Inflammatory macrophage treated with lipopolysaccharide for 1 hour (primary cell): ENCODE measurements at regions not wholly inside any gene's neighbourhood (a gene's known extent, or its start where the extent isn't known, plus 50 kb on each side); places are given as distances from the start of the nearest gene placed in this dataset.

Experiments
- DNase-seq, 2 donors: peaks; one replicate each; pipeline ENCODE4 v3.0.0-alpha.2; 2020 to 2022

- no peak for DNase-seq
These were observed 1639.6 kb upstream of the TENM4 start for GRCh38 chr11:81080476-81080875.

- no peak for DNase-seq
These were observed 1631.4 kb upstream of the TENM4 start for GRCh38 chr11:81072273-81072672.

- no peak for DNase-seq
These were observed 1630.8 kb upstream of the TENM4 start for GRCh38 chr11:81071606-81072005.

DNA sequence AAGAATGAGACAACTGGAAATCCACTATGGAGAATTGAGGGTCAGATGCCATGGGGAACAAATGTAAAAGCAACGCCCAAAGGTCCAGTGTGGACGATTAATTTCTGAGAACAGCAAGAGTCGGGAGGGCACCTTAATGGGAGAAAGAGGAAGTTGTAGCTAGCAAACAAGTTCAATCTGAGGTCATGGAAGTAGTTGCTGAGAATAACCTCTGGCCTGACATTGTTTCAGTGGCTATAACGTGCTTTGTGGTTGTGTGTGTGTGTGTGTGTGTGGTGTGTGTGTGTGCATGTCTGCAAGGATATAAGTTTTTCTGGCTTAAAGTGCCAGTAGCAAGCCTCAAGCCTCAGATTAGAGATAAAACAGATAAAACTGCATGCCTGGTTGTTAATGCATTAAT lies 1630.1 kb upstream of the TENM4 start:
- no peak for DNase-seq

- no peak for DNase-seq
These were observed 1618.5 kb upstream of the TENM4 start for GRCh38 chr11:81059356-81059755.

- DNase-seq: no peak
These were observed 1611.7 kb upstream of the TENM4 start for GRCh38 chr11:81052344-81053158.

- DNase-seq: no peak
These were observed 1599.2 kb upstream of the TENM4 start for GRCh38 chr11:81039916-81040524.

- no peak for DNase-seq
These were observed 1595.5 kb upstream of the TENM4 start for GRCh38 chr11:81036168-81036870.

DNA sequence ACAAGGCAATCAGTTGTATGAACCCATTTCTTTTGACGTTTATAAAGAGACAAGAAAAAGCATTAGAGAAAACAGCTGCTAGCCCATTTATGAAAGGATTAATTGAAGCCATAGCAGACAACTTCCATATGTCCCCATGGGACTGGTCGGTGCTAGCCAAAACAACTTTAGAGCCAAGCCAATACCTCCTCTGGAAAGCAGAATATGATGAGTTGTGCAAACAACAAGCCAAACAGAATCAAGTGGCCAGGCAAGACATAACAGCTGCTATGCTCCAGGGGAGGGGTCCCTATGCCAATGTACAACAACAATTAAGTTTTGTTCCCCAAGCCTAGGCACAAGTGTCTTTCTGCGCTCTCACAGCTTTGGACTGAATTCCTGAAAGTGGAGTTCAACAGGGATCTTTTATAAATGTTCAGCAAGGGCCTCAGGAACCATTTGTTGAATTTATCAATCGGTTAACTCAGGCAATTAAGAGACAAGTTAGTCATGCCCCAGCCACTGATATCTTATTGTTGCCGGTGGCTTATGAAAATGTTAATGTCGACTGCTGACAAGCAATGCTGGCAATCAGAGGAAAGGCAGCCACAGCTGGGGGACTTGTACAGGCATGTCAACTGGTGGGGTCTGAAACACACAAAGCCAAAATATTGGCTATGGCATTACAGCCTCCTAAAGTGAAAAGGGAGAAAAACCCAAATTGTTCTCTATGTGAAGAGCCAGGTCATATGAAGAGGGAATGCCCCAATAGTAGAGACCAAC lies 1593.1 kb upstream of the TENM4 start:
- no peak for DNase-seq

- DNase-seq: no peak
These were observed 1592.1 kb upstream of the TENM4 start for GRCh38 chr11:81032906-81033305.

- DNase-seq: no peak
These were observed 1589.4 kb upstream of the TENM4 start for GRCh38 chr11:81030186-81030585.

GRCh38 chr11:81026032-81026431 lies 1585.2 kb upstream of the TENM4 start:
- no peak for DNase-seq

DNA sequence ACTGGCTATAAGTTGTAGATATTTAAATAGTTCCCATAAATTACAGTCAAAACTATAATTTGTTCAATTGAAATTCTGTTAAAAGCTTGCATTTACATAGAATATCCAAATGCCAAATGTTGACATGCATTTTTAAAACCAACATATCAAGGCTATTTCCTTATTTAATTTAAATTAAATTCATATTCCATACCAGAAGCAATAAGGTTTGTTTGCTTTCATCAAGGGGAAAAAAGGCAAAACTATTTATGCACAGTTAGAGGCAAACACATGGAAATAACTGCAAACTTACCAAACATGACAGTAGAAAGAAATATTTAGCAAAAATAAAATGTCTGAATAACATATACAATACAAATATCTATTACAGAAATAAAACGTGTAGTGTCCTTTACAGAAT lies 1581.2 kb upstream of the TENM4 start:
- DNase-seq: no peak

DNA sequence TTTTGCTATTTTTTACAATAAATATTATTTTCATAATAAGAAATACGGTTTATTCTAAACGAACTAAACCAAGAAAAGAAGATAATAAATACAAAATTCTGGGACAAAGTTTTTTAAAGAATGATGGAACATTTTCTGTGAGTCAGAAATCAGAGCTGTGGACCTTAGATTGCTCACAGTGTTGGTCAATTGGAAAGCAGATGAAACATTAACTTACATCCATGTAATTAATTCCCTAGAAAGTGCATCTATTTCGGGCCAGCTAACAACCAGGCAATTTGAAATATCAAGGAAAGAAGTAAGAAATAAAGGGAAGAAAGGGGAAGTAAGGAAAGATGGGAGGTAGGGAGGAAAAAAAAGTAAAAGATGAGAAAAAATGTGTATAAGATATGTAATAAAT lies 1569.8 kb upstream of the TENM4 start:
- no peak for DNase-seq

GRCh38 chr11:81007046-81007445 lies 1566.2 kb upstream of the TENM4 start:
- no peak for DNase-seq

DNA sequence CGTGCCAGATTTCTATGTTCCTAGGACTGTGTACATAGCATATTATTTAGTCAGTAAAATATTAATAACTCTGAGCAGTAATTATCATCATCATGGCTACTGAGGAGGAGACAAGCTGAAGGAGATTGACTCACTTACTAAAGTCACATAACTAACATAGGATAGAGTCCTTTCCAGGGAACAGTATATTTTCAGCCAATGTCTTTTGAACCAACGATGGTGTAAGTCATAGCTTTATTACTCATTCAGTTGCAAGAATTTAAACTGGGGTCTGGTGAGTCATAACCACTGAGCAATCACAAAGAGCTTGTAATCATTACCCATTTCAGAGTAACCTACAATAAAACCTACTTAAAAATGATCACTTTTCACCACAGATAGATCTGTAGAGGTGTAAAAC lies 1564.8 kb upstream of the TENM4 start:
- peak in 1 of 2 donors; percentile 5 for DNase-seq

DNA sequence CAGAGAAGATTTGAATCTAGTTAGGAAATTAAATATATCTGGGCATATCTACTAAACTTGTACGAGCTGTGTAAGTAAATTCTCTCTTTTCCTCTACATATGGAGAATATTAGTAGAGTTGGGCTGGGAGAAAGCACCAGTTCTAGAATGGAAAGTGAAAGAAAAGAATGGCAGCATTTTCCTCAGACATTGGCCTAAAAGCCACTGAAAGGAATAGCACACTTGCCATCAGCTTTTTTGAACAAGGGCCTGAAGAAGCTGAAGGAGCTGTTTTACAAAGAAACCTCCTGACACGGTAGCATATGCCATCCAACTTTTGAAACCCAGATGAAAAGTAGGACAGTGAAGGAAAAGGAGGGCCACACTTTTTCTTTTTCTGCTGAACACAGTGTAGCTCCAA lies 1563.7 kb upstream of the TENM4 start:
- no peak for DNase-seq

- DNase-seq: no peak
These were observed 1561.5 kb upstream of the TENM4 start for GRCh38 chr11:81002374-81002773.

DNA sequence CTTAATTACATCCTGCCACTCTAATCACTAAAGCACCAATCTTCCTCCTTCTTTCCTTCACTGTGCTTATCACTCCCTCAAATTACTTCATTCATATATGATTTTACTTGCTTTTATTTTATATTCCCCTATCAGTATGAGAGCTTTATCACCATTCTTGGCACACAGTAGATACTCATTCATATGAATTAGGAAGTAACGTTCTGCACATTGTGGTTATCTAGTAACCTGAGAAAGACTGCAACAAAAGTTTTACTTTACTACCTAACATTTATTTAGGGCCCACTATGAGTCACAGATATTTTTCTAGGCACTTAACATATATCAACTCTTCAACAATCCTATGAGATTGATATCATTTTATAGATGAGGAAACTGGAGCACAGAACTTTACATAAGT lies 1559.9 kb upstream of the TENM4 start:
- DNase-seq: no peak

- no peak for DNase-seq
These were observed 1559.5 kb upstream of the TENM4 start for GRCh38 chr11:81000334-81000733.

DNA sequence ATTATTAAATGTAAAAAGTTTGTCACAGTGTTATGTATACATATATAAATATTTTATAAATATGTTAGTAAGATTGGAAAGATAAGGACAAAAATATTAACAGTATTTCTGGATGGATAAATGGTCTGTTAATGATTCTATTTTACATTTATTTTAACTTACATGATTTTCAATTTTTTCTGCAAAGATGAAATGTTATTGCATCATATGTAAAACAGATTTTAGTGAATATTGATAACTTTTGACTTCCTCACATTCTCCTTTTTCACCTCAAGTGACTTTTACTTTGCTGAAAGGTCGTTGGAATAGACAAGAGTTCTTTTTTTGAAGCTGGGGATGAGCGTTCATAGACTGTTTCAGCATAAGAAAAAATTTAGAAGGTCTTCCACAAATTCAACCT lies 1554.7 kb upstream of the TENM4 start:
- no peak for DNase-seq

DNA sequence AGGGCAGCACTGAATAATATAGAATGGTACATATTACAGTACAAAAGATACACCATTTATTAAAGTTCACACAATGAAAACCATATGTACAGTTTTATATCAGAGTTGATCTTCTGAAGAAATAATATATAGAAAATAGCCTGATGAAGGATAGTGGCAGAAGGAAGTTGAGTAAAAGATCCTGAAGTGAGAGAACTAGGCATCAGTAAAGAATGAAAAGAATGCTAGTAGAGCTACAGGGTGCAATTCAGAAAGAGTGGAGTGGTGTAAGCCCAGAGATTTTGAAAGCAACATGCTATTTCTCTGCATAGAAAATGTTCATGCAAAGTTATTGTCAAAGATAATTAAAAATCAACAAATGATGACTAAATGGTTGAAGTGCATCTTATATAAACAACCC lies 1552.7 kb upstream of the TENM4 start:
- no peak for DNase-seq

DNA sequence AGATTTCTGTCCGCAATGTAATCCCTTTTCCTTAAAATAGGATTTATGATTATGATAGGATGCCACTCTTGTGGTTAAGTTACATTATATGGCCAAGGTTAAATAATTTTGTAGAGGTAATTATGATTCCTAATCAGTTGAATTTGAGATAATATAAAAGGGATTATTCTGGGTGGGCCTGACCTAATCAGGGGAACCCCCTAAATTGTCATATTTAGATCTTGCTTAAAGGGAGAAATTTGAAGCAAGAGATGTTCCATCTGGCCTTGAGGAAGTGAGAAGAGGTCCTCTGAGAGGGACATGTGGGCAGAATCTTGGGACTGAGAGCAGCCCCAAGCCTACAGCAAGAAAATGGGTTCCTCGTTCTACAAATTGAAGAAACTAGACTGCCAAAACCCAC lies 1550.1 kb upstream of the TENM4 start:
- DNase-seq: no peak
